PFSK-1 (cell line): ENCODE measurements at regions not wholly inside any gene's neighbourhood (a gene's known extent, or its start where the extent isn't known, plus 50 kb on each side); places are given as distances from the start of the nearest gene placed in this dataset.

ENCODE experiments used
- FOXP2 ChIP-seq: optimal IDR thresholded peaks from 2 replicates; pipeline ENCODE3; 2011; ENCODE audit warnings: borderline replicate concordance, control low read depth, inconsistent platforms; ENCODE audit not compliant: insufficient read depth; ENCODE audit errors: extremely low read length, extremely low read depth
- POLR2AphosphoS5 ChIP-seq: IDR thresholded peaks from 2 replicates; pipeline ENCODE4 v1.6.1; 2012; ENCODE audit warnings: low read depth, mild to moderate bottlenecking, control low read depth, low read length, moderate library complexity
- SIN3A ChIP-seq: IDR thresholded peaks from 2 replicates; pipeline ENCODE4 v1.6.1; 2012; ENCODE audit warnings: mild to moderate bottlenecking, low read length, moderate library complexity, borderline replicate concordance; ENCODE audit not compliant: insufficient read depth
- TAF1 ChIP-seq: IDR thresholded peaks from 2 replicates; pipeline ENCODE4 v1.6.1; 2012; ENCODE audit warnings: low read length, control low read depth, borderline replicate concordance; ENCODE audit not compliant: insufficient read depth
- TF ChIP-seq, protein P1 (sequence below), 2 experiments: IDR thresholded peaks; 2 replicates each; pipeline versions ENCODE4 v1.6.1 to v1.8.0; 2011 to 2012; ENCODE audit warnings: low read depth in 2 of 2, low read length in 2 of 2, control low read depth in 1 of 2, inconsistent platforms in 1 of 2, mild to moderate bottlenecking in 1 of 2, moderate library complexity in 1 of 2; ENCODE audit not compliant: insufficient read depth in 1 of 2

- no peak for TF ChIP-seq SIN3A
These were observed 342.8 kb upstream of the MTNR1B start for GRCh38 chr11:92626624-92627023.

- TF ChIP-seq POLR2AphosphoS5: no peak
- TF ChIP-seq, protein P1, sequence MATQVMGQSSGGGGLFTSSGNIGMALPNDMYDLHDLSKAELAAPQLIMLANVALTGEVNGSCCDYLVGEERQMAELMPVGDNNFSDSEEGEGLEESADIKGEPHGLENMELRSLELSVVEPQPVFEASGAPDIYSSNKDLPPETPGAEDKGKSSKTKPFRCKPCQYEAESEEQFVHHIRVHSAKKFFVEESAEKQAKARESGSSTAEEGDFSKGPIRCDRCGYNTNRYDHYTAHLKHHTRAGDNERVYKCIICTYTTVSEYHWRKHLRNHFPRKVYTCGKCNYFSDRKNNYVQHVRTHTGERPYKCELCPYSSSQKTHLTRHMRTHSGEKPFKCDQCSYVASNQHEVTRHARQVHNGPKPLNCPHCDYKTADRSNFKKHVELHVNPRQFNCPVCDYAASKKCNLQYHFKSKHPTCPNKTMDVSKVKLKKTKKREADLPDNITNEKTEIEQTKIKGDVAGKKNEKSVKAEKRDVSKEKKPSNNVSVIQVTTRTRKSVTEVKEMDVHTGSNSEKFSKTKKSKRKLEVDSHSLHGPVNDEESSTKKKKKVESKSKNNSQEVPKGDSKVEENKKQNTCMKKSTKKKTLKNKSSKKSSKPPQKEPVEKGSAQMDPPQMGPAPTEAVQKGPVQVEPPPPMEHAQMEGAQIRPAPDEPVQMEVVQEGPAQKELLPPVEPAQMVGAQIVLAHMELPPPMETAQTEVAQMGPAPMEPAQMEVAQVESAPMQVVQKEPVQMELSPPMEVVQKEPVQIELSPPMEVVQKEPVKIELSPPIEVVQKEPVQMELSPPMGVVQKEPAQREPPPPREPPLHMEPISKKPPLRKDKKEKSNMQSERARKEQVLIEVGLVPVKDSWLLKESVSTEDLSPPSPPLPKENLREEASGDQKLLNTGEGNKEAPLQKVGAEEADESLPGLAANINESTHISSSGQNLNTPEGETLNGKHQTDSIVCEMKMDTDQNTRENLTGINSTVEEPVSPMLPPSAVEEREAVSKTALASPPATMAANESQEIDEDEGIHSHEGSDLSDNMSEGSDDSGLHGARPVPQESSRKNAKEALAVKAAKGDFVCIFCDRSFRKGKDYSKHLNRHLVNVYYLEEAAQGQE (IDR thresholded peaks at IDR 0.05; ENCODE audit: insufficient read depth in 1 of 2, low read depth in 2 of 2, low read length in 2 of 2): no peak
These were observed 341.7 kb upstream of the MTNR1B start for GRCh38 chr11:92627615-92628256.

GRCh38 chr11:92628401-92629292 lies 340.8 kb upstream of the MTNR1B start:
- TF ChIP-seq TAF1 (no peak), POLR2AphosphoS5 (no peak), FOXP2 (no peak), SIN3A (no peak)
- TF ChIP-seq, protein P1 (IDR thresholded peaks at IDR 0.05; ENCODE audit: insufficient read depth in 1 of 2, low read depth in 2 of 2, low read length in 2 of 2): no peak

- TF ChIP-seq, protein P1 (IDR thresholded peaks at IDR 0.05; ENCODE audit: insufficient read depth in 1 of 2, low read depth in 2 of 2, low read length in 2 of 2): no peak
- TF ChIP-seq SIN3A: no peak
- no peak for TF ChIP-seq POLR2AphosphoS5
- no peak for TF ChIP-seq TAF1
These were observed 337.0 kb upstream of the MTNR1B start for GRCh38 chr11:92632495-92632894.

DNA sequence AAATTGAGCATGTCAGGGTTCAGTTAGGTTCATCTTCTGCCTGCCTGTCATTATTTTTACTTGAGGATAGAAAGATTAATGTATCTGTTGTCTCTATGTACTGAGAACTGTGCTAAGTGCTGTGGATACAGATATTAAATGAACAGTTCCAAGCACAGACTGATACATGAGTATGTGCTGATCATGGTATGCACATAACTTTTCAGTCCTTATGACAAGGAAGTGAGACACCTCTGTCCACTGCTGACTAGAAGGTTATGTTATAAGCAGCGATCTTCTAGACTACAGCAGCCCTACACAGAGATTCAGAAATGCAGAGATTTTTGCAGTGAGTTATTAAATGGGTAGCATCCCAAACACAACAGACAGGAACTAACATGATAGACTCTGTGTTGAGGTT lies 335.6 kb upstream of the MTNR1B start:
- TF ChIP-seq POLR2AphosphoS5 (no peak), TAF1 (no peak), SIN3A (no peak), FOXP2 (no peak)
- TF ChIP-seq, protein P1 (IDR thresholded peaks at IDR 0.05; ENCODE audit: insufficient read depth in 1 of 2, low read depth in 2 of 2, low read length in 2 of 2): no peak
